H1 (cell line): ENCODE measurements at regions not wholly inside any gene's neighbourhood (a gene's known extent, or its start where the extent isn't known, plus 50 kb on each side); places are given as distances from the start of the nearest gene placed in this dataset.

Source experiments
- MAFK ChIP-seq: IDR thresholded peaks from 2 replicates; pipeline ENCODE4 v1.6.1; 2012; ENCODE audit warnings: low read depth, mild to moderate bottlenecking, improper control_type of control experiment, low read length
- TAF1 ChIP-seq: IDR thresholded peaks from 2 replicates; pipeline ENCODE4 v1.6.1; 2011; ENCODE audit warnings: mild to moderate bottlenecking, low read depth, low read length
- TF ChIP-seq, protein P1 (sequence below): IDR thresholded peaks from 2 replicates; pipeline ENCODE4 v1.6.1; 2012; ENCODE audit warnings: inconsistent platforms
- TF ChIP-seq, protein P2 (sequence below): fragments of 300-600 bp; sonication (generic); IDR thresholded peaks from 2 replicates; pipeline ENCODE4 v1.7.1; 2012; ENCODE audit warnings: low read length, moderate library complexity, mild to moderate bottlenecking, inconsistent platforms; ENCODE audit not compliant: insufficient replicate concordance
- TF ChIP-seq, protein P3 (sequence below): IDR thresholded peaks from 2 replicates; pipeline ENCODE4 v1.6.1; 2011; ENCODE audit warnings: low read depth, mild to moderate bottlenecking, low read length; ENCODE audit not compliant: insufficient read depth
- TF ChIP-seq, protein P4 (sequence below), 3 experiments: IDR thresholded peaks; 1 replicate in 2 of 3; 2 replicates in 1 of 3; pipeline versions ENCODE4 v1.5.1 to v1.6.1; 2011; ENCODE audit warnings: low read length in 3 of 3, mild to moderate bottlenecking in 3 of 3, inconsistent platforms in 2 of 3, low read depth in 1 of 3, moderate library complexity in 1 of 3; ENCODE audit not compliant: insufficient read depth in 1 of 3; ENCODE audit errors: control extremely low read depth in 1 of 3

DNA sequence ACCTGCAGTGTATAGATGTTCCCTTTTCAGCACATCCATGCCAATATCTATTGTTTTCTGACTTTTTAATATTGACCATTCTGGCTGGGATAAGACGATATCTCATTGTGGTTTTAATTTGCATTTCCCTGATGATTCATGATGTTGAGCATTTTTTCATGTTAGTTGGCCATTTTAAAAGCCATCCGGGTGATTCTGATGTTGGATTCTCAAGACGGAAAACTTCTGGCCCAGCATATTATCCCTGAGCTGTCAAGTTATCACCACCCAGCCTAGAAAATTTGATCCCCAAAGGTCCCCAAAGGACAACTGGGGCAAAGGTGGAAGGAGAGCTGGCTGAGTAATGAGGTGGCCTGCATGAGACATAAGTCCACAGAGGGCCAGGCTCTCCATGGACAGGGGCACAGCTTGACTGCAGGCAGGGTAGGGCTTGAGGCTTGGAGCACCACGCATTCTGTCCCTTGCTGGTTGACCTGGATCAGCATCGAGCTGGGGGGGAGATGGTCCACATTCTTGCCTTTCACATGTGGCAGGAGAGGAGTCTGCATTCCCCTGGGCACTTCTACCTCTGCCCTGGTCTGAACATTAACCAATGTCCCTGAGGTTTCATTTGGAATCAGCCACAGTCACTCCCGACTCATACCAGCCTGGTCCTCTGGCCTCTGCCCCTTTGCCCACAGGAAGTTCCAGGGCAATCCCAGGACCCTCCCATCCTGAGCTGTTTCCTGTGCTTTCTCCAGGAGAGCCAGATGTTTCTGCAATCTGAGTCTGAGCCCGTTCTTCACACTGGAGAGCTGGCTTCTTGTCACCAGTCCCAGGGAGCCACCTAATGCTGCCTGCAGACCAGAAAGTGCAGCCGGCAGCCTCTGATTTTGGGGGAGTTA is 69.2 kb downstream of the ISG20 start (continued):
- TF ChIP-seq, protein P1, sequence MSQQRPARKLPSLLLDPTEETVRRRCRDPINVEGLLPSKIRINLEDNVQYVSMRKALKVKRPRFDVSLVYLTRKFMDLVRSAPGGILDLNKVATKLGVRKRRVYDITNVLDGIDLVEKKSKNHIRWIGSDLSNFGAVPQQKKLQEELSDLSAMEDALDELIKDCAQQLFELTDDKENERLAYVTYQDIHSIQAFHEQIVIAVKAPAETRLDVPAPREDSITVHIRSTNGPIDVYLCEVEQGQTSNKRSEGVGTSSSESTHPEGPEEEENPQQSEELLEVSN: no peak
- TF ChIP-seq MAFK (no peak), TAF1 (no peak)
- TF ChIP-seq, protein P2, sequence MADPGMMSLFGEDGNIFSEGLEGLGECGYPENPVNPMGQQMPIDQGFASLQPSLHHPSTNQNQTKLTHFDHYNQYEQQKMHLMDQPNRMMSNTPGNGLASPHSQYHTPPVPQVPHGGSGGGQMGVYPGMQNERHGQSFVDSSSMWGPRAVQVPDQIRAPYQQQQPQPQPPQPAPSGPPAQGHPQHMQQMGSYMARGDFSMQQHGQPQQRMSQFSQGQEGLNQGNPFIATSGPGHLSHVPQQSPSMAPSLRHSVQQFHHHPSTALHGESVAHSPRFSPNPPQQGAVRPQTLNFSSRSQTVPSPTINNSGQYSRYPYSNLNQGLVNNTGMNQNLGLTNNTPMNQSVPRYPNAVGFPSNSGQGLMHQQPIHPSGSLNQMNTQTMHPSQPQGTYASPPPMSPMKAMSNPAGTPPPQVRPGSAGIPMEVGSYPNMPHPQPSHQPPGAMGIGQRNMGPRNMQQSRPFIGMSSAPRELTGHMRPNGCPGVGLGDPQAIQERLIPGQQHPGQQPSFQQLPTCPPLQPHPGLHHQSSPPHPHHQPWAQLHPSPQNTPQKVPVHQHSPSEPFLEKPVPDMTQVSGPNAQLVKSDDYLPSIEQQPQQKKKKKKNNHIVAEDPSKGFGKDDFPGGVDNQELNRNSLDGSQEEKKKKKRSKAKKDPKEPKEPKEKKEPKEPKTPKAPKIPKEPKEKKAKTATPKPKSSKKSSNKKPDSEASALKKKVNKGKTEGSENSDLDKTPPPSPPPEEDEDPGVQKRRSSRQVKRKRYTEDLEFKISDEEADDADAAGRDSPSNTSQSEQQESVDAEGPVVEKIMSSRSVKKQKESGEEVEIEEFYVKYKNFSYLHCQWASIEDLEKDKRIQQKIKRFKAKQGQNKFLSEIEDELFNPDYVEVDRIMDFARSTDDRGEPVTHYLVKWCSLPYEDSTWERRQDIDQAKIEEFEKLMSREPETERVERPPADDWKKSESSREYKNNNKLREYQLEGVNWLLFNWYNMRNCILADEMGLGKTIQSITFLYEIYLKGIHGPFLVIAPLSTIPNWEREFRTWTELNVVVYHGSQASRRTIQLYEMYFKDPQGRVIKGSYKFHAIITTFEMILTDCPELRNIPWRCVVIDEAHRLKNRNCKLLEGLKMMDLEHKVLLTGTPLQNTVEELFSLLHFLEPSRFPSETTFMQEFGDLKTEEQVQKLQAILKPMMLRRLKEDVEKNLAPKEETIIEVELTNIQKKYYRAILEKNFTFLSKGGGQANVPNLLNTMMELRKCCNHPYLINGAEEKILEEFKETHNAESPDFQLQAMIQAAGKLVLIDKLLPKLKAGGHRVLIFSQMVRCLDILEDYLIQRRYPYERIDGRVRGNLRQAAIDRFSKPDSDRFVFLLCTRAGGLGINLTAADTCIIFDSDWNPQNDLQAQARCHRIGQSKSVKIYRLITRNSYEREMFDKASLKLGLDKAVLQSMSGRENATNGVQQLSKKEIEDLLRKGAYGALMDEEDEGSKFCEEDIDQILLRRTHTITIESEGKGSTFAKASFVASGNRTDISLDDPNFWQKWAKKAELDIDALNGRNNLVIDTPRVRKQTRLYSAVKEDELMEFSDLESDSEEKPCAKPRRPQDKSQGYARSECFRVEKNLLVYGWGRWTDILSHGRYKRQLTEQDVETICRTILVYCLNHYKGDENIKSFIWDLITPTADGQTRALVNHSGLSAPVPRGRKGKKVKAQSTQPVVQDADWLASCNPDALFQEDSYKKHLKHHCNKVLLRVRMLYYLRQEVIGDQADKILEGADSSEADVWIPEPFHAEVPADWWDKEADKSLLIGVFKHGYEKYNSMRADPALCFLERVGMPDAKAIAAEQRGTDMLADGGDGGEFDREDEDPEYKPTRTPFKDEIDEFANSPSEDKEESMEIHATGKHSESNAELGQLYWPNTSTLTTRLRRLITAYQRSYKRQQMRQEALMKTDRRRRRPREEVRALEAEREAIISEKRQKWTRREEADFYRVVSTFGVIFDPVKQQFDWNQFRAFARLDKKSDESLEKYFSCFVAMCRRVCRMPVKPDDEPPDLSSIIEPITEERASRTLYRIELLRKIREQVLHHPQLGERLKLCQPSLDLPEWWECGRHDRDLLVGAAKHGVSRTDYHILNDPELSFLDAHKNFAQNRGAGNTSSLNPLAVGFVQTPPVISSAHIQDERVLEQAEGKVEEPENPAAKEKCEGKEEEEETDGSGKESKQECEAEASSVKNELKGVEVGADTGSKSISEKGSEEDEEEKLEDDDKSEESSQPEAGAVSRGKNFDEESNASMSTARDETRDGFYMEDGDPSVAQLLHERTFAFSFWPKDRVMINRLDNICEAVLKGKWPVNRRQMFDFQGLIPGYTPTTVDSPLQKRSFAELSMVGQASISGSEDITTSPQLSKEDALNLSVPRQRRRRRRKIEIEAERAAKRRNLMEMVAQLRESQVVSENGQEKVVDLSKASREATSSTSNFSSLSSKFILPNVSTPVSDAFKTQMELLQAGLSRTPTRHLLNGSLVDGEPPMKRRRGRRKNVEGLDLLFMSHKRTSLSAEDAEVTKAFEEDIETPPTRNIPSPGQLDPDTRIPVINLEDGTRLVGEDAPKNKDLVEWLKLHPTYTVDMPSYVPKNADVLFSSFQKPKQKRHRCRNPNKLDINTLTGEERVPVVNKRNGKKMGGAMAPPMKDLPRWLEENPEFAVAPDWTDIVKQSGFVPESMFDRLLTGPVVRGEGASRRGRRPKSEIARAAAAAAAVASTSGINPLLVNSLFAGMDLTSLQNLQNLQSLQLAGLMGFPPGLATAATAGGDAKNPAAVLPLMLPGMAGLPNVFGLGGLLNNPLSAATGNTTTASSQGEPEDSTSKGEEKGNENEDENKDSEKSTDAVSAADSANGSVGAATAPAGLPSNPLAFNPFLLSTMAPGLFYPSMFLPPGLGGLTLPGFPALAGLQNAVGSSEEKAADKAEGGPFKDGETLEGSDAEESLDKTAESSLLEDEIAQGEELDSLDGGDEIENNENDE: no peak
- TF ChIP-seq, protein P3, sequence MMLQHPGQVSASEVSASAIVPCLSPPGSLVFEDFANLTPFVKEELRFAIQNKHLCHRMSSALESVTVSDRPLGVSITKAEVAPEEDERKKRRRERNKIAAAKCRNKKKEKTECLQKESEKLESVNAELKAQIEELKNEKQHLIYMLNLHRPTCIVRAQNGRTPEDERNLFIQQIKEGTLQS: no peak
- TF ChIP-seq, protein P4, sequence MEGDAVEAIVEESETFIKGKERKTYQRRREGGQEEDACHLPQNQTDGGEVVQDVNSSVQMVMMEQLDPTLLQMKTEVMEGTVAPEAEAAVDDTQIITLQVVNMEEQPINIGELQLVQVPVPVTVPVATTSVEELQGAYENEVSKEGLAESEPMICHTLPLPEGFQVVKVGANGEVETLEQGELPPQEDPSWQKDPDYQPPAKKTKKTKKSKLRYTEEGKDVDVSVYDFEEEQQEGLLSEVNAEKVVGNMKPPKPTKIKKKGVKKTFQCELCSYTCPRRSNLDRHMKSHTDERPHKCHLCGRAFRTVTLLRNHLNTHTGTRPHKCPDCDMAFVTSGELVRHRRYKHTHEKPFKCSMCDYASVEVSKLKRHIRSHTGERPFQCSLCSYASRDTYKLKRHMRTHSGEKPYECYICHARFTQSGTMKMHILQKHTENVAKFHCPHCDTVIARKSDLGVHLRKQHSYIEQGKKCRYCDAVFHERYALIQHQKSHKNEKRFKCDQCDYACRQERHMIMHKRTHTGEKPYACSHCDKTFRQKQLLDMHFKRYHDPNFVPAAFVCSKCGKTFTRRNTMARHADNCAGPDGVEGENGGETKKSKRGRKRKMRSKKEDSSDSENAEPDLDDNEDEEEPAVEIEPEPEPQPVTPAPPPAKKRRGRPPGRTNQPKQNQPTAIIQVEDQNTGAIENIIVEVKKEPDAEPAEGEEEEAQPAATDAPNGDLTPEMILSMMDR (IDR thresholded peaks at IDR 0.05; ENCODE audit: control extremely low read depth in 1 of 3, insufficient read depth in 1 of 3, low read depth in 1 of 3, low read length in 3 of 3): no peak
